ENCODE measurements at regions not wholly inside any gene's neighbourhood (a gene's known extent, or its start where the extent isn't known, plus 50 kb on each side); places are given as distances from the start of the nearest gene placed in this dataset.
"Not testable (repeated sequence)": the region's sequence is repeated elsewhere in the genome, so short reads cannot be mapped to it uniquely, and the experiment has no call there.

GRCh38 chr16:79969458-79969857 is 368.9 kb upstream of the MAF start:
- DNase-seq, result no peak

- no peak for DNase-seq
These were observed 365.7 kb upstream of the MAF start for GRCh38 chr16:79966226-79966625.

GRCh38 chr16:79965718-79966117 is 365.2 kb upstream of the MAF start:
- DNase-seq, result no peak

- no peak for DNase-seq
These were observed 363.6 kb upstream of the MAF start for GRCh38 chr16:79964104-79964503.

GRCh38 chr16:79962962-79963361 is 362.4 kb upstream of the MAF start:
- no peak for DNase-seq

- DNase-seq, result no peak
These were observed 358.7 kb upstream of the MAF start for GRCh38 chr16:79959226-79959625.

GRCh38 chr16:79954921-79955705 is 354.6 kb upstream of the MAF start:
- no peak for DNase-seq

- no peak for DNase-seq
These were observed 350.6 kb upstream of the MAF start for GRCh38 chr16:79950932-79951719.

- no peak for DNase-seq
These were observed 348.9 kb upstream of the MAF start for GRCh38 chr16:79949417-79949816.

GRCh38 chr16:79947771-79948170 is 347.2 kb upstream of the MAF start:
- DNase-seq, result no peak

- DNase-seq, result no peak
These were observed 345.7 kb upstream of the MAF start for GRCh38 chr16:79946252-79946651.

GRCh38 chr16:79943736-79944135 is 343.2 kb upstream of the MAF start:
- no peak for DNase-seq

- no peak for DNase-seq
These were observed 338.0 kb upstream of the MAF start for GRCh38 chr16:79938575-79938974.

- not testable (repeated sequence) for DNase-seq
These were observed 337.1 kb upstream of the MAF start for GRCh38 chr16:79937671-79938070.

GRCh38 chr16:79933603-79934002 is 333.1 kb upstream of the MAF start:
- no peak for DNase-seq

- no peak for DNase-seq
These were observed 332.0 kb upstream of the MAF start for GRCh38 chr16:79932572-79932971.

- DNase-seq, result no peak
These were observed 331.2 kb upstream of the MAF start for GRCh38 chr16:79931721-79932120.

- no peak for DNase-seq
These were observed 328.9 kb upstream of the MAF start for GRCh38 chr16:79929260-79929965.

- no peak for DNase-seq
These were observed 327.8 kb upstream of the MAF start for GRCh38 chr16:79928142-79928873.

GRCh38 chr16:79926451-79927205 is 326.1 kb upstream of the MAF start:
- no peak for DNase-seq

- DNase-seq, result no peak
These were observed 322.9 kb upstream of the MAF start for GRCh38 chr16:79923431-79923830.

GRCh38 chr16:79920685-79921084 is 320.1 kb upstream of the MAF start:
- no peak for DNase-seq
